Osteocyte (in vitro differentiated cells): ENCODE measurements at regions not wholly inside any gene's neighbourhood (a gene's known extent, or its start where the extent isn't known, plus 50 kb on each side); places are given as distances from the start of the nearest gene placed in this dataset.

Experiments used
- DNase-seq: peaks from one replicate; pipeline ENCODE4 v3.0.0; 2021; ENCODE audit warnings: mixed read lengths; ENCODE audit not compliant: unreplicated experiment; ENCODE audit errors: extremely low spot score
- H3K27ac Mint-ChIP-seq: one replicate; pipeline ENCODE4 v1.8.0; 2021; ENCODE audit warnings: mild to moderate bottlenecking, mixed read lengths; ENCODE audit not compliant: unreplicated experiment
- H3K27me3 Mint-ChIP-seq: one replicate; pipeline ENCODE4 v1.8.0; 2021; ENCODE audit warnings: mixed read lengths; ENCODE audit not compliant: unreplicated experiment
- H3K36me3 Mint-ChIP-seq: one replicate; pipeline ENCODE4 v1.8.0; 2021; ENCODE audit warnings: mixed read lengths; ENCODE audit not compliant: unreplicated experiment
- H3K4me1 Mint-ChIP-seq: one replicate; pipeline ENCODE4 v1.8.0; 2021; ENCODE audit warnings: mixed read lengths; ENCODE audit not compliant: unreplicated experiment
- H3K4me3 Mint-ChIP-seq: one replicate; pipeline ENCODE4 v1.8.0; 2021; ENCODE audit warnings: mild to moderate bottlenecking, moderate library complexity, mixed read lengths; ENCODE audit not compliant: unreplicated experiment
- H3K9me3 Mint-ChIP-seq: one replicate; pipeline ENCODE4 v1.8.0; 2021; ENCODE audit warnings: mixed read lengths; ENCODE audit not compliant: unreplicated experiment
- CTCF ChIP-seq: fragments of 200-600 bp; sonication (generic); IDR thresholded peaks from 2 replicates; pipeline ENCODE4 v1.5.0; 2021; ENCODE audit warnings: antibody characterized with exemption, mild to moderate bottlenecking, moderate library complexity

GRCh38 chr2:9141706-9142460 is 64.7 kb upstream of the ASAP2 start:
- TF ChIP-seq CTCF, result no peak
- DNase-seq, result no peak
- Mint-ChIP-seq H3K4me1 (peaks cover 41% of the 10 kb centered on the region), H3K4me3 (no peak overlapping the region), H3K27ac (no peak overlapping the region), H3K9me3 (no peaks in the 10 kb centered on the region), H3K36me3 (no peaks in the 10 kb centered on the region), H3K27me3 (no peaks in the 10 kb centered on the region)

GRCh38 chr2:9141091-9141667 is 65.4 kb upstream of the ASAP2 start:
- Mint-ChIP-seq H3K27ac (no peak overlapping the region), H3K27me3 (no peaks in the 10 kb centered on the region), H3K36me3 (no peaks in the 10 kb centered on the region), H3K4me3 (no peak overlapping the region), H3K9me3 (no peaks in the 10 kb centered on the region), H3K4me1 (peaks cover 37% of the 10 kb centered on the region)
- no peak for DNase-seq
- TF ChIP-seq CTCF, result no peak

- Mint-ChIP-seq H3K27me3 (no peaks in the 10 kb centered on the region), H3K27ac (no peak overlapping the region)
- DNase-seq, result no peak
Measured at GRCh38 chr2:9140645-9141044, 66.0 kb upstream of the ASAP2 start.

GRCh38 chr2:9139491-9140443 is 66.8 kb upstream of the ASAP2 start:
- H3K4me3 Mint-ChIP-seq, result no peak overlapping the region
- no peaks in the 10 kb centered on the region for H3K9me3 Mint-ChIP-seq
- DNase-seq, result peak; percentile 93
- H3K4me1 Mint-ChIP-seq, result peaks cover 39% of the 10 kb centered on the region
- TF ChIP-seq CTCF, result peak; percentile 89
- H3K27me3 Mint-ChIP-seq, result no peaks in the 10 kb centered on the region
- H3K36me3 Mint-ChIP-seq, result no peaks in the 10 kb centered on the region
- no peak overlapping the region for H3K27ac Mint-ChIP-seq

More at GRCh38 chr2:9140645-9141044, 66.0 kb upstream of the ASAP2 start:
- no peak overlapping the region for H3K4me3 Mint-ChIP-seq
- peaks cover 42% of the 10 kb centered on the region for H3K4me1 Mint-ChIP-seq
- H3K36me3 Mint-ChIP-seq, result no peaks in the 10 kb centered on the region
- H3K9me3 Mint-ChIP-seq, result no peaks in the 10 kb centered on the region
- TF ChIP-seq CTCF, result no peak
